HG02763 (cell line): ENCODE measurements at regions not wholly inside any gene's neighbourhood (a gene's known extent, or its start where the extent isn't known, plus 50 kb on each side); places are given as distances from the start of the nearest gene placed in this dataset.
"Not testable (repeated sequence)": the region's sequence is repeated elsewhere in the genome, so short reads cannot be mapped to it uniquely, and the experiment has no call there.

Source experiments
- ATAC-seq: cut with Tn5 transposase; IDR thresholded peaks from one replicate; pipeline ENCODE4 v1.9.1; 2021; ENCODE audit warnings: mild to moderate bottlenecking, moderate library complexity; ENCODE audit not compliant: unreplicated experiment

DNA sequence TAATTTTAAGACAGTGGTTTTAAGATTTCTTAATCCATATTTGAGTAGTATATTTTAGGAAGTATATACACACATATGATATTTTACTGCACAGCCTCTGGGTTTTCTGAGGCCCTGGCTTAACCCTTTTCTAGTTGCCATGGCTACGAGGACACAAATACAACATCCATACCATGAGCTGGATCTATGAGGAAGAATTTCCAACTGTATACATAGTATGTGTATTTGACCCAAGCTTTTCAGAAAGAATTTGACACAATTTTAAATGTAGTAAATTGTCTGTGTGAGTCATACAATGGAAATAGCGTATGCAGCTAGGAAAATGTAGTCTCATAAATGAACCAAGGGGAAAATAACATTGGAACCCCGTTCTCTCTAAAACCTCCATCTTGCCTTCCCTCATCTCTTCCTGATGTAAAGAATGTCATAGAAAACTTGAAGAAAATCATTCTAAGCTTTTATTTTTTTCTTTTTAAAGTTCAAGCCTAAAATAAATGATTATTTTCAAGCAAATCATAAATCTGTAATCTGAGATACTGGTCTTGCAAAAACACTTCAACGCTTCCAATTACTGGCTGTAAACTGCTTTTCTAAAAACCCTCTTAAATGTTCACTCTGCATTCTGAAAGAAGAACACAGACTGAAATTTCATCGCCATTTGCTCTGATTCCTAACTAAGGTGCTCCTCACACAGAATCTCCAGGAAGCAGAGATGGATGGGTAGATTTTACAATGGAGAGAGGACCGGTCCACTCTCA lies 172.4 kb downstream of the LACC1 start:
- no peak for ATAC-seq

DNA sequence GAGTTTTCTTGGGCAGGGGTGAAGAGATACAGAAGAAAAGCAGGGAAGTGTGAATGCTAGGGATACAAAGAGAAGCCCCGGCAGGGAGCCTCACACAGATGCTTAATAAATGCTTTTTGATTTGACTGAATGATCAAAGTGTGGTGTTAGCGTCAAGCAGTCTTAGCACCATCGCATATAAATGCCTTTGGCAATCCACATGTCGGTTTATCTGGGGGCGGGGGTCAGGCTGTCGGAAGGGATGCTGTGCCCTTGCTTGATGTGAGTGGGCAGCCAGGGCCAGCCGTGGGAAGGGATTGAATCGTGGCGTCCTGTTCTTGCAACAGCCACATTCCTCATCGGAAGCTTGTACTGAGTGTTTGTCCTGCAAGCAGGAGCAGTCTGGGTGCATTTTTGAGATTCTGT lies 173.1 kb downstream of the LACC1 start:
- no peak for ATAC-seq

DNA sequence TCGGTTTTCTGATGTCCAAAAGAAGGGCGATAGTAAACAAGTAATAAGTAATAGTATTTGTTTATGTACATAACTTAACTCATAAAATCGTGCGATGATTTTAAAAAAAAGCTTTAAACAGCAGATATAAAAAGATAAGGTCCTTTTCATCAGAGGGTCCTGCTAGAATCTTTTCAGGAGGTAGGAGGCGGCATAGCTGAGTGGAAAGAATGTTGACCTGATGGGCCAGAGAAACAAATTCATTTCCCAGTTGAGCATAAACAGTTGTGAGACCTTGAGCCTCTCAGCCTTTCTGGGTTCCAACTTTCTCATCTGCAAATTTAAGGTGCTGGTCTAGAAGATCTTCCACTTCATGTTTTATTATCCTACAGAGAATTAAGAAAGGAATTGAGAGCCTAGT lies 173.5 kb downstream of the LACC1 start:
- ATAC-seq: no peak

DNA sequence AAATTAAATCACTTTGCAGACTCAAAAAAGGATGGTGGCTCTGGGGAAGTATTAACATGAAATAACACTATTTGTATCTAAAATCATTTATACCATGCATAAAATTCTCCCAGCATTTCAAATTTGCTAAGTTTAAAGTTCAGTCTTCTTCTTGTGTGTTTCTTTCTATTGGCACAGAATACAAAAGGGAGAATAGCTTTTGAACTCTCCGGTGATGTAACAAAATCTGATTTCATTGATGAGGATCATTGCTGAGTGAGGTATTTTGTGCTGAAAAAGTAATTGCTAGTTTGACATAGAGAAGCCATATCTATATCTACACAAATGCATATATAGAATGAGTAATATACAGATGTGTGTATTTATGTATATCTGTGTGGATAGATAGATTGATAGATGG lies 174.8 kb downstream of the LACC1 start:
- no peak for ATAC-seq

DNA sequence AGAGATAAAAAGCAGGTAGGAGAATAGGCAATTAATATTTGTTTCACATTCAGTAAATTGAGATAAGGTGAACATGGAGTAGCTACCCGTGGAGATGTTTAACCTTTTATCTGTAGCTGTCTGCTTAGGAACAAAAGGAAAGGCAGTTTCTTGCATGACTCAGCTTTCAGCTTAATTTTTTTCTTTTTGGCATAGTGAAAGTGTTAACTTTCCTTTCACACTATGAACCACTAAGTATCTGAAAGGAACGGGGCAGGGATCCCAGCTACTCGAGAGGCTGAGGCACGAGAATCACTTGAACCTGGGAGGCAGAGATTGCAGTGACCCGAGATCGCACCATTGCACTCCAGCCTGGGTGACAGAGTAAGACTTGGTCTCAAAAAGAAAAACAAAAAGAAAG lies 176.0 kb downstream of the LACC1 start:
- ATAC-seq: not testable (repeated sequence)

DNA sequence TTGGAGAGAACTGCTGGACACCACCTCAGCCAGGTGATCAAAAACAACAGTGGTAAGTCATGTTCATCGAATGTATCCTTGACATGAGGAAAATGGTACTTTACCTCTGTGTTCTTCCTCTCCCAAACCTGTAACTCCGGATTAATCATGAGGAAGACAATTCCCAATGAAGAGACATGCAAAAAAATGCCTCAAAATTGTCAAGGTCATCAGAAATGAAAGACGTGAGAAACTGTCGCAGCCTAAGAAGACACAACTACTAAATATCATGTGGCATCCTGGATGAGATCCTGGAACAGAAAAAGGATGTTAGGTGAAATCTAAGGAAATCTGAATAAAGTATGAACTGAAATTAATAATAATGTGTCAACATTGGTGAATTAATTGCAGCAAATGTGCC lies 178.4 kb downstream of the LACC1 start:
- no peak for ATAC-seq

DNA sequence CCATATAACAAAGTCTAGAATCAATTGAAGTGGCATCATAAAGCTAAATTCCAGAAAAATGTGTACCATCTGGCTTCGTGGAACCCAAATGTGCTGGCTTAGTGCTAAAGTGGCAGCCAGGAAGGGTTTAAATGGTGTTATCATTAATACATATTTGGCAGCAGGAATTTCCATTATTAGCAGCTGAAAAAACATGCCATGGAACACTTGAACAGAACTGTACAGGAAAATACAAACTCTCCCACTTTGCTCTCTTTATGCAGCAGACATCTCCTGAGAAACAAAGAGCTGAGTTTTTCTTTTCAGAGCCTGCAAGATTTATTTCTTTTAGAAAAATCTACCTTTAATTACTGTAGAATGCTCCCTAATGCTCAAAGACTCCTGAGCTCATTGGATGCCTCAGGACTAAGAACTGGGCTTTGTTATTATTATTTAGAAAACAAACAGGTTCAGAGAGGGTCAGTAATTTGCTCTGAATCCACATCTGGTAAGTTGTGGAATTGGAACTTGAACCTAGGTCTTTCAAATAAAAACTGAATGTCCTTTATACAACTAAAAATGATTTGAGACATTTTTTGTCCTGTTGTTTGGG lies 179.0 kb downstream of the LACC1 start:
- no peak for ATAC-seq

DNA sequence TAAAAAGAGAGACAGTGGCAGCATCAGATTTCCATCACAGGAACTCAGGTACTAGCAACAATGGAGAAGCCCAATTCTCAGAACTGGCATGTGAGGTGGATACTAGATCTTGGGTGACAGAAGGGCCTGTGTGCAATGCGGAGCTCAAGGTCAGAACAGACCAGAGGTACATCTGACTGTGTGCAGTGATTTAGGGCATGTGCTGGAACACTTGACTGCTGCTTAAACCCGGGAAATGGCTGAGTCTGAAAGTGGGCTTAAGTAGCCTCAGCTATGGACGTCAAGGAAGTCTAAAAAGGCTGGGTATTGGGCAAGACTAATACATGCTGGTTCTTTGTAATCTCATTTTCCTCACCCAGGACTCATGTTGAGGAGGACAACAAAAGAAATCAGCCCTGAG lies 182.2 kb downstream of the LACC1 start:
- ATAC-seq: no peak

DNA sequence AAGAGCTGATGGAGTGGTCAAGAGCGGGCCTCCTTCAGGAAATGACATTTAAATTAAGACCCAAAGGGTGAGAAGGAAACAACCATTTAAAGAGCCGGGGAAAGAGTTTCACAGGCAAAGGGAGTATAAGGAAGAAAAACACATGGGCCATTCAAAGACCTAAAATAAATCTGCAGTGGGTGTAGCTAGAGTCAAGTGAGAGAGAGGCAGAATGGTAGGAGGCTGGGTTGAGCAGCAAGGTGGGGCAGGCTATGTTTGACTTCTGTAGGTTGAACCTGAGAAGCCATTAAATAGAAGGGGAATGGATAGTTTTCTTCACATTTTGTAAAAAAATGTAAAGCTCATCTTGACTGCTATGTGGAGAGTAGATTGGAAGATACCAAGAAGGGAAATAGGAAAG lies 183.8 kb downstream of the LACC1 start:
- ATAC-seq: no peak

DNA sequence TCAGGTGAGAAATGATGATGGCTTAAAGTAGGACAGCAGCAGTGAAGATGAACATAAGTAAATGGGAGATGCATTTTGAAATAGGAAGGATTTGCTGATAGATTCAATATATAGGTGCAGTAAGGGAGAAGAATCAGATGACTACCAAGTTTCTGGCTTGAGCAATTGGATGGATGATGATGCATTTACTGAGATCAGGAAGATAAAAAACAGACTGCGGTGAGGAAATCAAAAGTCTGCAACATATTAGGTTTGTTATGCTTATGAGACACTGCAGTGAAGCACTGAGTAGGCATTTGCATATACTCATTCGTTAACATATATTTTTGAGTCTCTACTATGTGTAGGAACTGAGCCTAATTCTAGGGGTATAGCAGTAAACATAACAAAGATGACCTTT lies 184.2 kb downstream of the LACC1 start:
- ATAC-seq: no peak

DNA sequence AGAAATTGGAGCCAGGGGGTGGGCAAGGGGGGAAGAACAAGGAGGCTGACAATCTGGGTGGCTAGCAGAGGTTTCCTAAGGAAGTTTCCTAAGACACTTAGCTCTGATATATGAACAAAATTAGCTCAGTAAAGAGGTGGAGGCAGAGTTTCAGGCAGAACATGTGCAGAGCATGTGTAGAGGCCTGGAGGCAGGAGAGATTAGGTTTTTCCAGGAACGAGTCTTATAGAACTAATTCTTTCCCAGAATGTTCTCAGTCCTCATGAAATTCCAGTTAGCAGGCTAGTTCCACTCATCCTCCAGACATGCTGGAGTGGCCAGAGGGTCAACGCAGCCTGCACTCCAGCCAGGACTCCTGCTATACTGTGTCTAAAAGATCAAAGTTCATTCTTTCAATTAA lies 184.7 kb downstream of the LACC1 start:
- ATAC-seq: no peak

DNA sequence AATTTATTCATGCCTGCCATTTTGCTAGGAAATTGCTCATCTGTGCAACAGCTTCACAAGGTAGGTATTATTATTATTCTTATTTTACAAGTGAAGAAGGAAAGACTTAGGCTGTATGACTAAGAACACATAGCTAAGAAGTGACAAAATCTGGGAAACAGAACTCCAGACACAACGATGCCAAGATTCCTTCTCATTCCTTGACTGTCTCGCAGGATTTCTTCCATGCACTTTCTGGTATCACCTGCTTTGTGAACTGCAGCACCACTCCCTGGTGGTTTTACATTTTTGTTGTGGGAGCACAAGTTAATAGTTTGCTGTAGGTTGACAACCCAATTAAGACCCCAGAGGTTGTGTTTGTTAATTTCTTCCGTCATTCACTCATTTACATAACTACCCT lies 188.5 kb downstream of the LACC1 start:
- ATAC-seq: no peak

DNA sequence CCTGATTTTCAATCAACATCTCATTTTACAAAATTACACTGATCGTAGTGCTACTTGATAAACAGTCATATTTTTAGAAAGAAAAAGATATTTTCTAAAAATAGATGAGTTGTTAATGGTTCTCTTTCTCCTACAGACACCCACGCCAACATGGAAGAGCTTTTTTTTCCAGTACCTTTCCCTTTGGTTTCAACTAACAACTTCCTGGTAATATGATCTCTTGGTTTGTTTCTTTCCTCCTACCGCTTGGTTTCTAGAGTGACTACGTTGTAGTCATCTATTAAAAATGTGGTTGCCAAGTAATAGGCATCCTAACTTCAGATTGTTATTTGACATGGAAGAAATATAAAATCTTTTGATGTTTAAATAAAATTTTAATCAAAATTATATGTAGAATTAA lies 189.0 kb downstream of the LACC1 start:
- no peak for ATAC-seq

DNA sequence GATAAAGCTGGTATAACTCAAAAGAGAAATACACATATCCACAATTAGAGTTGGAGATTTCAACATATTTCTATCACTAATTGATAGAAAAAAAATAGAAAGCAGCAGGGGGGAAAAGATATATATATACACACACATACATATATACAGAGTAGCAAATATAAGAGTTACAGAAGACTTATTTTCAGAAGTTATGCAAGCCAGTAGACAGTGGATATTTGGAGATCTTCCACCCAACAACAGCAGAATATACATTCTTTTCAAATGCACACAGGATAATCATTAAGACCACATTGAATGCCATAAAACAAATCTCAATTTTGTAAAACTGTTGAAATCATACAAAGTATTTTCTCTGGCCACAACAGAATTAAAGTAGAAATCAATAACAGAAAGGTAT lies 192.8 kb downstream of the LACC1 start:
- ATAC-seq: no peak

DNA sequence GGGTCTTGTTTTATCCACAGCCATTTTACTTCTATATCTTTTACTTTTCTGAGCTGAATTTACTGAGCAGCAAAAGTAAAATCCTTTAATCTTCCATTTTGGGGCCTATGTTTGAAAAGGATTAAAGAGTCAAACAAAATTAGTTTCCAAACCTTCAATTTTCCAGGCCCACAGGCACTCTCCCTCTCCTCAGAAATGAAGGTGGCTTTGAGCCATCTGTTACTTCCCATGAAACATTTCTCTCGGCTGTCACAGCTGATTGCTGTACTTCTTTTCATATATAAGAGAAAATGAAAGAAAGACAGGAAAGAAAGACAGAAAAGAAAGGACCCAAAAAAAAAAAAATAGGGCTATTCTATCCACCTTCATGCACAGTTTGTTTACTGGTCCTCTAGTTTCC lies 194.9 kb downstream of the LACC1 start:
- no peak for ATAC-seq

DNA sequence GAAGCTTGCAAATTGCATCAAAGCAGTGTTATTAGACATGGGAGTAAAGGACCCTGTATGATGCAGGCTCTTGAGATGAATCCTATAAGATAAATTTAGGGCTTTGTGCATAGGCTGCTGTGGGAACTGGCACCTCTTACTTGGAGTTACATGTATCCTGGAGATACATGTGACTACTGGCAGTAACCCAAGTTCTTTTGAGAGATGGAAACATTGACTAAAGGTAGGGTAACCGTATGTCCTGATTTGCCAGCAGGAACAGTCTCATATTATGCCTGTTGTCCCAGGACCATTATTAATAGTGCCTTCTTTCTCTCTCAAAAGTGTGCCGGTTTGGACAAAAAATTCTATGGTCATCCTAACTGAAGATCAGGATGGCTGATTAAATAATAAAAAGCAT lies 195.4 kb downstream of the LACC1 start:
- ATAC-seq: no peak

DNA sequence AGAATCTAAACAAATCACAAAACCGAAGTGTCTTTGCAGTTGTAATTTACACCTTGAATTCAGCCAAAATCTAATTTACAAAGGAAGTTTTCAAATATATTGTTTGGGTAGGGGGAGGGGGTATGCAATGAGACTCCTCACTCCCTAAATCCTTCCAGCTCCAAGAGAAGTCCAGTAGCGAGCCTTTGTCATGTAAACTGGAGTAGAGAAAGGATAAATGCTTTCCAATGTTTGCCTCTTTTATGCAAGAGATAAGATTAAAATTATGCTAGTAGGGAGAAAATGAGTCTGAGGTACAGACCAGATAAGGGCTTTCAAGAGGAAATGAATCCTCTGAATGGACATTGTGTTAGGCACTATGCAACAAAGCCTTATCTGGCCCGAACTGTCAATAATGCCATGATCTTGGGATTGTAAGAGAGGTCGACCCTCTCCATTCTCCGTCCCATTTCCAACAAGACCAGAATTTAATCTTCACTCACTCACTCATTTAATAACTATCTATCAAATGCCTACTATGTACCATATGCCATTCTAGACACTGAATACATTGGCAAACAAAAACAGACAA lies 199.2 kb downstream of the LACC1 start:
- ATAC-seq: no peak

DNA sequence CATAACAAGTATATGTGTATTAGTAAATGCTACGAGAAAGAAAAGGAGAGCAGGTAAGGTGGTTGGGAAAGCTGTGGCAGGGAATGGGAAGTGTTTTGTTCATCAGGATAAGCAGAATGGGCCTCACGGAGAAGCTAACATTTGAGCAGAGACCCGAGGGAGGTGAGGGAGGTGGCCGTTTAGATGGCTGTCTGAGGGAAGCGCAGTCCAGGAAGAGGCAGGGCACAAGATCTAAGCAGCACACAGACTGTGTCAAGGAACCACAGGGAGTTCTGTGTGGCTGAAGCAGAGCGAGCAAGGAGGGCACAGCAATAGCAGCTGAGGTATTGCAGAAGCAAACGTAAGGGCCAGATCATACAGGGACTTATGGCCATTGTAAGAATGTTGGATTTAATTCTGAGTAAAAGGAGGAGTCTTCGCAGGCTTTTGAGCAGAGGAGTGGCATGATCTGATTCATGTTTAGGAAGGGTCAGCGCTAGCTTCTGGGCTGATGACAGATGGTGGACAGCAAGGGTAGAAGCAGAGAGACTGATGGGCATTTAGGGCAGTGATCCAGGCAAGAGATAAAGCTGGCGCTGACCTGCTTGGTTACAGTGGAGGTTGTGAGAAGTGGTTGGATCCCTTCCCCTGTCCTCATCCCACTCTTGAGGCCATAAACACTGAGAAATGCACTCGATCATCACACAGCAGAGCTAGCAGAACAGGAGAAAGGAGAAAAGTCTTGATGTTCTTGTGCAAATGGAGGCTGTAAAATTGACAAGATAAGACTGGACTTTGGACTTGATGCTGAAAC lies 199.9 kb downstream of the LACC1 start:
- no peak for ATAC-seq

DNA sequence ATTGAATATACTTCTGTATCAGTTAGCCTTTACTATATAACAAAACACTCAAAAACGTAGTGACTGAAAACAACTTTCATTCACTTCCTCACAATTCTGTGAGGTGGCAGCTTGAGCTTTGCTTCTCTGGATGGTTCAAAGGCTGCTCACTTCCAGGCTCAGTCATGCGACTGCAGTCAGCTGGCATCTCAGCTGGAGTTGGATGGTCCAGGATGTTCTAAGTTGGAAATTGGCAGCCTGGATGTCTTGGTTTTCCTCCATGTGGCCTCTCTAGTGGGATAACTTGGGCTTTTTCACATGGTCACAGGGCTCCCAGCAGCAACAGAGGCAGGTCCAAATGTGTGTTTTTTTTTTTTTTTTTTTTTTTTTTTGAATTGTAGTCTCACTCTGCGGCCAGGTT lies 204.4 kb downstream of the LACC1 start:
- no peak for ATAC-seq

DNA sequence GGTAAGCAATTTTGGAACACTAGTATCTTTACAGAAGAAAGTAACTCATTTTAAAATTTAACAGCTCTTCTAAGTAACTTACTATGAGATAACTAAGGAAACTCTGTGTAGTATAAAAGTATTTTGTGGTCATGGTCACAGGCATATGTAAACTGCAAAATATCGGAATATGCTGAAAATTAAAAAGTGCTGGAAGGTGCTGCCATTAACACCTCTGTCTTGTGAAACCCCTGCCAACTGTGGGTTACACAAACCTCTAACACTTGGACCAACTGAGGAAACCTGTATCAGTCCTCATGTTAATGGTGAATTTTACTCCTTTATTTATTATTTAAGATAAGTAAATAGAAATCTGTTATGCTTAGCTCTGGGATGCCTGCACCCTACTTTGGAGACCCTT lies 206.7 kb downstream of the LACC1 start:
- ATAC-seq: no peak

DNA sequence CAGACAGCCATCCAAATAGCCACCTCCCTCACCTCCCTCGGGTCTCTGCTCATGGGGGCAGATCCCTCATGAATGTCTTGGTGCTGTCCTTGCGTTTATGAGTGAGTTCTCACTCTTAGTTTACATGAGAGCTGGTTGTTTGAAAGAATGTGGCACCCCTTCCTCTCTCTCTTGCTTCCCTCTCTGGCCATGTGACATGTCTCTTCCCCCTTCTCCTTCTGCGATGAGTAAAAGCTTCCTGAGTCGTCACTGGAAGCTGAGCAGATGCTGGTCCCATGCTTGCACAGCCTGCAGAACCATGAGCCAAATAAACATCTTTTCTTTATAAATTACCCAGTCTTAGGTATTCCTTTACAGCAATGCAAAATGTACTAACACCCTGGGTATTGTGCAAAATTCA lies 208.7 kb downstream of the LACC1 start:
- no peak for ATAC-seq

DNA sequence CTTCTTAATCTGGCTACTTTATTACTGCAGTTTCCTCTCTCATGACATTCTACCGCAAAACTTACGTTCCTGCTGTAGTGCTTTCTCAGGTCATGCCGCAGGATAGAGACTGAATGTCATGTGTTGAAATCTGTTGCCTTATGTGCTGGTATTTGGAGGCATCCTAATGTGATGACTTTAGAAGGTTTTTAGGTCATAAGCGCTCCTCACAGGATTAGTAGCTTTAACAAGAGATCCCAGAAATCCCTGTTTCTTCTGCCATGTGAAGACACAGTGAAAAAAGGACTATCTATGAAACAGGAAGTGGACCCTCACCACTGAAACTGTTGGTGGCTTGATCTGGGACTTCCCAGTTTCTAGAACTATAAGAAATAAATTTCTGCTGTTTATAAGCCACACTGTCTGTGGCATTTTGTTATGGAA lies 209.3 kb downstream of the LACC1 start:
- no peak for ATAC-seq
